Lower lobe of right lung (tissue), 2 donors: ENCODE measurements at regions not wholly inside any gene's neighbourhood (a gene's known extent, or its start where the extent isn't known, plus 50 kb on each side); places are given as distances from the start of the nearest gene placed in this dataset.

Experiments
- ATAC-seq, 2 donors: fragments of 200-7000 bp; cut with Tn5 transposase; one replicate each; pipeline ENCODE4 v1.9.1; 2020 to 2022; ENCODE audit warnings: mild to moderate bottlenecking in 2 of 2, moderate library complexity in 2 of 2
- DNase-seq: peaks from one replicate; pipeline ENCODE4 v3.0.0-alpha.2; 2020
- H3K27ac ChIP-seq: fragments of 200-600 bp; one replicate; pipeline ENCODE4 v1.8.0; 2022
- H3K27me3 ChIP-seq: fragments of 200-600 bp; one replicate; pipeline ENCODE4 v1.8.0; 2022; ENCODE audit warnings: low read depth
- H3K36me3 ChIP-seq: fragments of 200-600 bp; one replicate; pipeline ENCODE4 v1.8.0; 2022; ENCODE audit warnings: mild to moderate bottlenecking
- H3K4me1 ChIP-seq: fragments of 200-600 bp; one replicate; pipeline ENCODE4 v1.8.0; 2022
- H3K4me3 ChIP-seq: fragments of 200-600 bp; one replicate; pipeline ENCODE4 v1.8.0; 2022; ENCODE audit warnings: mild to moderate bottlenecking
- H3K9me3 ChIP-seq: fragments of 200-600 bp; one replicate; pipeline ENCODE4 v1.8.0; 2022
- intact Hi-C: fragments of 100-400 bp; cut with DNase I; formaldehyde crosslinking; loops from one replicate; pipeline ENCODE4 v1.11.0; 2022
- TF ChIP-seq, protein P1 (sequence below): fragments of 200-600 bp; IDR thresholded peaks from one replicate; pipeline ENCODE4 v1.8.0; 2022; ENCODE audit warnings: antibody characterized with exemption, mild to moderate bottlenecking
- donor health status: DM: no; HTN: yes; CAD: no; lungs with severe emphysema.

DNA sequence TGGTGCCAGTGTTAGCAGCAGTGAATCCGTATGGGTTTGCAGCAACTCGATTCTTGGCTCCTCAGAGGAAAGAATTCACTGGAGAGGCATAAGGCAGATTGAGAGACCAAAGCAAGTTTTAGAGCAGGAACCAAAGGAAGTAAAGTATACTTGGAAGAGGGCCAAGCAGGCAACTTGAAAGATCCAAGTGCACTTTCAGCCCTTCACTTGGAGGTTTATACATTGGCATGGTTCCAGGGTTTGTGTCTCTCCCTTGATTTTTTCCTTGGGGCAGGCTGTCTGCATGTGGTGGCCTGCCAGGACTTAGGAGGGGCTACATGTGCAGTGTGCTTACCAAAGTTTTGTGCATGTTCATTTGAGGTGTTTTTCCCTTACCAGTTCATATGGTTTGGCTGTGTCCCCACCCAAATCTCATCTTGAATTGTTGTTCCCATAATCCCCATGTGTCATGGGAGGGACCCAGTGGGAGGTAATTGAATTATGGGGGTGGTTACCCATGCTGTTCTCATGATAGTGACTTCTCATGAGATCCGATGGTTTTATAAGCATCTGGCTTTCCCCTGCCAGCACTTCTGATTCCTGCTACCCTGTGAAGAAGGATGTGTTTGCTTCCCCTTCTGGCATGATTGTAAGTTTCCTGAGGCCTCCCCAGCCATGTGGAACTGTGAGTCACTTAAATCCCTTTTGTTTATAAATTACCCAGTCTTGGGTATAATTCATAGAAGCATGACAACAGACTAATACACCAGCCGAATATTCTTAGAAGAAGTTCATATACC is 86.2 kb upstream of the TSPAN5 start:
- intact Hi-C loops = no loop called here

GRCh38 chr4:98741952-98742351 is 83.5 kb upstream of the TSPAN5 start:
- Histone ChIP-seq H3K27me3 (no peaks in the 10 kb centered on the region), H3K36me3 (no peaks in the 10 kb centered on the region), H3K4me3 (no peak overlapping the region), H3K4me1 (no peaks in the 10 kb centered on the region), H3K27ac (no peak overlapping the region), H3K9me3 (peaks cover 4% of the 10 kb centered on the region)
- ATAC-seq (no peak), DNase-seq (no peak)
- TF ChIP-seq, protein P1, sequence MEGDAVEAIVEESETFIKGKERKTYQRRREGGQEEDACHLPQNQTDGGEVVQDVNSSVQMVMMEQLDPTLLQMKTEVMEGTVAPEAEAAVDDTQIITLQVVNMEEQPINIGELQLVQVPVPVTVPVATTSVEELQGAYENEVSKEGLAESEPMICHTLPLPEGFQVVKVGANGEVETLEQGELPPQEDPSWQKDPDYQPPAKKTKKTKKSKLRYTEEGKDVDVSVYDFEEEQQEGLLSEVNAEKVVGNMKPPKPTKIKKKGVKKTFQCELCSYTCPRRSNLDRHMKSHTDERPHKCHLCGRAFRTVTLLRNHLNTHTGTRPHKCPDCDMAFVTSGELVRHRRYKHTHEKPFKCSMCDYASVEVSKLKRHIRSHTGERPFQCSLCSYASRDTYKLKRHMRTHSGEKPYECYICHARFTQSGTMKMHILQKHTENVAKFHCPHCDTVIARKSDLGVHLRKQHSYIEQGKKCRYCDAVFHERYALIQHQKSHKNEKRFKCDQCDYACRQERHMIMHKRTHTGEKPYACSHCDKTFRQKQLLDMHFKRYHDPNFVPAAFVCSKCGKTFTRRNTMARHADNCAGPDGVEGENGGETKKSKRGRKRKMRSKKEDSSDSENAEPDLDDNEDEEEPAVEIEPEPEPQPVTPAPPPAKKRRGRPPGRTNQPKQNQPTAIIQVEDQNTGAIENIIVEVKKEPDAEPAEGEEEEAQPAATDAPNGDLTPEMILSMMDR = no peak
- intact Hi-C loops = no loop called here

More for the DNA sequence above, 86.2 kb upstream of the TSPAN5 start:
- DNase-seq (no peak), ATAC-seq (peak in 1 of 2 donors; percentile 26)
- Histone ChIP-seq H3K4me3 (no peak overlapping the region), H3K9me3 (no peaks in the 10 kb centered on the region), H3K27me3 (no peaks in the 10 kb centered on the region), H3K36me3 (no peaks in the 10 kb centered on the region), H3K4me1 (no peaks in the 10 kb centered on the region), H3K27ac (no peak overlapping the region)
- TF ChIP-seq, protein P1 = no peak

- intact Hi-C loops = no loop called here
- Histone ChIP-seq H3K36me3 (no peaks in the 10 kb centered on the region), H3K27me3 (no peaks in the 10 kb centered on the region), H3K9me3 (peaks cover 4% of the 10 kb centered on the region), H3K4me3 (no peak overlapping the region), H3K27ac (no peak overlapping the region), H3K4me1 (no peaks in the 10 kb centered on the region)
- TF ChIP-seq, protein P1 = no peak
- DNase-seq (no peak), ATAC-seq (no peak)
Observed at GRCh38 chr4:98739751-98740150, 81.3 kb upstream of the TSPAN5 start.

DNA sequence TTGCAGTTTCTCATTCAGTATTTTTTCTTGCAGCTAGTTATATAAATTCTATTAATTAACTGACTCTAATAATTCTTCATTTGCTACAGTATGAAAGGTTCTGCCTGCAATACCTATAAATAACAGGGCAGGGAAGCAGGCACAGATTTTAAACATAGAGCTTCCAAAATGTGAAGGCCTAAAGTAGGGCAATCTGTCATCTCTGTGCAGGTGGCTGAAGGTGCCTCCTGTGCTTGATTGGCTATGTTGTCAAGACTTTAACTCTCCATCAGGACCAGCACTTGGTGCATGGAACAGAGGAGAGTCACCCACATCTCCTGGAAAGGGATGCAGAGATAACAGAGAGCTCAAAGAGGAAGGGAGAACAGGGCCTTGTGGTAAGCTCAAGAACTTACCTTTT is 75.2 kb upstream of the TSPAN5 start:
- intact Hi-C loops = no loop called here
- TF ChIP-seq, protein P1 = no peak
- DNase-seq = no peak
- ATAC-seq = no peak
- H3K9me3 ChIP-seq = peaks cover 3% of the 10 kb centered on the region
- no peak overlapping the region for H3K27ac ChIP-seq
- H3K36me3 ChIP-seq = no peaks in the 10 kb centered on the region
- H3K27me3 ChIP-seq = no peaks in the 10 kb centered on the region
- no peak overlapping the region for H3K4me3 ChIP-seq
- no peaks in the 10 kb centered on the region for H3K4me1 ChIP-seq

GRCh38 chr4:98728871-98729270 is 70.5 kb upstream of the TSPAN5 start:
- intact Hi-C loops = no loop called here

More at GRCh38 chr4:98728871-98729270, 70.5 kb upstream of the TSPAN5 start:
- DNase-seq (no peak), ATAC-seq (no peak)
- Histone ChIP-seq H3K4me3 (no peak overlapping the region), H3K27ac (no peak overlapping the region), H3K4me1 (no peaks in the 10 kb centered on the region), H3K27me3 (no peaks in the 10 kb centered on the region), H3K36me3 (no peaks in the 10 kb centered on the region), H3K9me3 (no peaks in the 10 kb centered on the region)
- TF ChIP-seq, protein P1 = no peak
